Heart left ventricle (tissue), 16 donors: ENCODE measurements at regions not wholly inside any gene's neighbourhood (a gene's known extent, or its start where the extent isn't known, plus 50 kb on each side); places are given as distances from the start of the nearest gene placed in this dataset.

Source experiments
- ATAC-seq, 4 donors: fragments of 200-7000 bp; cut with Tn5 transposase; one replicate each; pipeline ENCODE4 v1.9.1; 2020 to 2022; ENCODE audit warnings: moderate library complexity in 4 of 4, mild to moderate bottlenecking in 3 of 4, moderate number of reproducible peaks in 1 of 4
- DNase-seq, 5 donors: peaks; one replicate each; pipeline ENCODE4 v3.0.0-alpha.2; 2020
- H3K27ac ChIP-seq, 12 donors: fragments of 200-600 bp; sonication (generic) in 4 of 12; one replicate each; pipeline versions ENCODE4 v1.5.0 to v1.8.0; 2016 to 2022; ENCODE audit warnings: mild to moderate bottlenecking in 2 of 12
- H3K27me3 ChIP-seq, 9 donors: fragments of 200-600 bp; sonication (generic) in 2 of 9; one replicate each; pipeline versions ENCODE4 v1.5.1 to v1.8.0; 2016 to 2022; ENCODE audit warnings: mild to moderate bottlenecking in 3 of 9
- H3K36me3 ChIP-seq, 9 donors: fragments of 200-600 bp; sonication (generic) in 2 of 9; one replicate each; pipeline versions ENCODE4 v1.5.0 to v1.8.0; 2018 to 2022; ENCODE audit warnings: mild to moderate bottlenecking in 2 of 9
- H3K4me1 ChIP-seq, 12 donors: fragments of 200-600 bp; sonication (generic) in 4 of 12; one replicate each; pipeline versions ENCODE4 v1.5.0 to v1.8.0; 2016 to 2022; ENCODE audit warnings: mild to moderate bottlenecking in 3 of 12
- H3K4me3 ChIP-seq, 12 donors: fragments of 200-600 bp; sonication (generic) in 4 of 12; one replicate each; pipeline versions ENCODE4 v1.5.0 to v1.8.0; 2017 to 2022; ENCODE audit warnings: mild to moderate bottlenecking in 9 of 12, moderate library complexity in 4 of 12
- H3K9me3 ChIP-seq, 12 donors: fragments of 200-600 bp; sonication (generic) in 4 of 12; one replicate each; pipeline versions ENCODE4 v1.5.0 to v1.8.0; 2016 to 2022; ENCODE audit warnings: mild to moderate bottlenecking in 1 of 12
- POLR2A ChIP-seq, 2 donors: fragments of 450-650 bp; IDR thresholded peaks; one replicate each; pipeline ENCODE4 v1.6.1; 2017; ENCODE audit warnings: antibody characterized with exemption in 2 of 2, mild to moderate bottlenecking in 2 of 2, moderate library complexity in 2 of 2
- WGBS, 4 donors: extraction: QIAGEN DNeasy Blood & Tissue Kit in 2 of 4; methylation state at CpG; one replicate each; pipeline versions ENCODE4 v1.1.5 to v1.1.7; 2013 to 2018; 5-methylcytosine and 5-hydroxymethylcytosine counted together
- intact Hi-C, 10 donors: fragments of 100-400 bp; cut with DNase I; formaldehyde crosslinking; loops; one replicate each; pipeline versions ENCODE4 v1.11.1 to v1.14.2; 2022
- TF ChIP-seq, protein P1 (sequence below), 12 donors: fragments of 200-600 bp; sonication (generic) in 4 of 12; IDR thresholded peaks; one replicate each; pipeline versions ENCODE4 v1.5.0 to v1.8.0; 2018 to 2022; ENCODE audit warnings: antibody characterized with exemption in 12 of 12, mild to moderate bottlenecking in 5 of 12
- donor health status: ischemic (EF 13 %, LVEDD 7.1; RV severe dilation, severe dysfunction).
- donor health status: healthy with polysubstance abuse.
- donor health status: DM: no; HTN: yes; CAD: no.
- donor health status: DM: no; HTN: no; CAD: no.
- donor health status: ischemic (EF 25% LVEDD 6.9; RV normal size, moderate dysfunction).
- donor health status: ischemic (EF 25% LVEDD 5.7; RV mildly dilated, moderate dysfunction).
- donor health status: healthy.
- donor health status: DM: yes; HTN: yes; CAD: no.
- donor health status: ischemic (EF 35%, LVEDD 5.7; RV mildly dilated, moderate dysfunction).
- donor health status: nonischemic (EF 11% LVEDD 7.7; RV severe dilation, severe dysfunction).
- donor health status: DM: yes; HTN: yes; CAD: no.
- donor health status: PGD.
- donor health status: ischemic (EF 29% LVEDD 5.4; RV normal size, mild dysfunction).
- donor health status: nonischemic (EF 23%, LVEDD 6.1; RV moderate dilation, normal function).

- Histone ChIP-seq H3K27me3 (no peaks in the 10 kb centered on the region), H3K4me1 (peaks cover 0 to 4% (median 0%) of the 10 kb centered on the region in 12 donors), H3K4me3 (no peak overlapping the region), H3K27ac (no peak overlapping the region), H3K36me3 (no peaks in the 10 kb centered on the region), H3K9me3 (peaks cover 0 to 11% (median 0%) of the 10 kb centered on the region in 12 donors)
- 88 to 93% (median 92%) methylated on average over 2 of the region's 2 CpGs for WGBS, 4 donors
- ATAC-seq (no peak), DNase-seq (no peak)
- intact Hi-C loops, result no loop called here
- TF ChIP-seq, protein P1, sequence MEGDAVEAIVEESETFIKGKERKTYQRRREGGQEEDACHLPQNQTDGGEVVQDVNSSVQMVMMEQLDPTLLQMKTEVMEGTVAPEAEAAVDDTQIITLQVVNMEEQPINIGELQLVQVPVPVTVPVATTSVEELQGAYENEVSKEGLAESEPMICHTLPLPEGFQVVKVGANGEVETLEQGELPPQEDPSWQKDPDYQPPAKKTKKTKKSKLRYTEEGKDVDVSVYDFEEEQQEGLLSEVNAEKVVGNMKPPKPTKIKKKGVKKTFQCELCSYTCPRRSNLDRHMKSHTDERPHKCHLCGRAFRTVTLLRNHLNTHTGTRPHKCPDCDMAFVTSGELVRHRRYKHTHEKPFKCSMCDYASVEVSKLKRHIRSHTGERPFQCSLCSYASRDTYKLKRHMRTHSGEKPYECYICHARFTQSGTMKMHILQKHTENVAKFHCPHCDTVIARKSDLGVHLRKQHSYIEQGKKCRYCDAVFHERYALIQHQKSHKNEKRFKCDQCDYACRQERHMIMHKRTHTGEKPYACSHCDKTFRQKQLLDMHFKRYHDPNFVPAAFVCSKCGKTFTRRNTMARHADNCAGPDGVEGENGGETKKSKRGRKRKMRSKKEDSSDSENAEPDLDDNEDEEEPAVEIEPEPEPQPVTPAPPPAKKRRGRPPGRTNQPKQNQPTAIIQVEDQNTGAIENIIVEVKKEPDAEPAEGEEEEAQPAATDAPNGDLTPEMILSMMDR (IDR thresholded peaks at IDR 0.05), result no peak
- no peak for TF ChIP-seq POLR2A (IDR thresholded peaks at IDR 0.05)
Measured at GRCh38 chr14:79965896-79966295, 245.4 kb downstream of the DIO2 start.

- H3K27ac ChIP-seq, result peak overlapping the region in 1 of 12 donors; percentile 26
- no peaks in the 10 kb centered on the region for H3K27me3 ChIP-seq
- peak in 2 of 4 donors; percentile 36 to 65 for ATAC-seq
- intact Hi-C loops, result no loop called here
- 59 to 75% (median 66%) methylated on average over 2 of the region's 2 CpGs for WGBS, 4 donors
- no peaks in the 10 kb centered on the region for H3K36me3 ChIP-seq
- peaks cover 0 to 3% (median 0%) of the 10 kb centered on the region in 12 donors for H3K4me1 ChIP-seq
- TF ChIP-seq POLR2A (IDR thresholded peaks at IDR 0.05), result no peak
- TF ChIP-seq, protein P1 (IDR thresholded peaks at IDR 0.05), result no peak
- no peak for DNase-seq
- H3K4me3 ChIP-seq, result no peak overlapping the region
- peaks cover 0 to 19% (median 6%) of the 10 kb centered on the region in 12 donors for H3K9me3 ChIP-seq
Measured at GRCh38 chr14:79961197-79961596, 250.1 kb downstream of the DIO2 start.

DNA sequence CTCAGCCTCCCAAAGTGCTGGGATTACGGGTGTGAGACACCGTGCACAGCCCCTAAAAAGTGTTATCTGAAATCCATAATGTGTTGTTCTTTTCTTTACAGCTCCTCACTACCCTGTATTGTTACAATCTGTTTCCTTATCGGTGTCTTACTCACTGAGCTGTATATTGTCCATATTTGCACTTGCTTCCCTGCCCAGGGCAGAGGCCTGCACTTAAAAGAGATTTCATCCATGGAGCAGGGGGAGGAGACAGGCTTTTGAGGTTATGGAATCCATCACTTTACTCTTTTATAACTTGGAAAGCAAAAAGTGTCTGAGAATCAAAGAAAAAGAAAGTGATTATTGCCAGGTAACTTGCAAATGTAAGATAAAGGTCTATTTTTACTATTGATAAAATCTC lies 251.0 kb downstream of the DIO2 start:
- ATAC-seq (no peak), DNase-seq (no peak)
- TF ChIP-seq, protein P1 (IDR thresholded peaks at IDR 0.05), result no peak
- TF ChIP-seq POLR2A (IDR thresholded peaks at IDR 0.05), result no peak
- Histone ChIP-seq H3K4me1 (no peaks in the 10 kb centered on the region), H3K36me3 (no peaks in the 10 kb centered on the region), H3K27me3 (no peaks in the 10 kb centered on the region), H3K4me3 (no peak overlapping the region), H3K9me3 (peaks cover 0 to 25% (median 6%) of the 10 kb centered on the region in 12 donors), H3K27ac (peak overlapping the region in 1 of 12 donors; percentile 14)
- WGBS, 4 donors, result 70 to 82% (median 71%) methylated on average over 3 of the region's 3 CpGs
- intact Hi-C loops, result no loop called here

DNA sequence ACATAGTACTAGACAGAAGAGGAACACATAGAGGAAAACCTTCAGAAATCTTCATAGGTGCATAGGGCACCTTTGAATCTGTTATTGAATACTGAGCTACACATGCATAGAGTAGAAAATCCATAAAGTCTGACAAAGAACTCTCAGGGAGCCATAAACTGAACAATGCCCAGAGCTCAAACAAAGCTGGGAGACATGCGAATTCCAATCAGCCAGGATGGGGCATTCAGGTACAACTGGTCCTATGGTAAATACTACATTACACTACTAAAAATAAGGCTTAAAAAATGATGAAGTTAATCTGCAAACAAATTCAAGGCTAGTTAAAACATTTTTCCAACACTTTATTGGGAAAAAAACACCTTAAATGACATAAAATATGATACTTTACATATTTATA lies 259.7 kb downstream of the DIO2 start:
- intact Hi-C loops, result no loop called here
- Histone ChIP-seq H3K4me3 (no peak overlapping the region), H3K4me1 (no peaks in the 10 kb centered on the region), H3K27me3 (no peaks in the 10 kb centered on the region), H3K36me3 (no peaks in the 10 kb centered on the region), H3K9me3 (peaks cover 0 to 34% (median 14%) of the 10 kb centered on the region in 12 donors), H3K27ac (no peak overlapping the region)
- TF ChIP-seq, protein P1 (IDR thresholded peaks at IDR 0.05), result no peak
- no peak for TF ChIP-seq POLR2A (IDR thresholded peaks at IDR 0.05)
- WGBS, 4 donors, result 86 to 93% (median 89%) methylated on average over 1 of the region's 1 CpG
- DNase-seq (no peak), ATAC-seq (no peak)
